Lower lobe of right lung (tissue), 2 donors: ENCODE measurements at regions not wholly inside any gene's neighbourhood (a gene's known extent, or its start where the extent isn't known, plus 50 kb on each side); places are given as distances from the start of the nearest gene placed in this dataset.
A peak's percentile ranks its signal among the peaks of the same experiment; 100 is the strongest.

Experiments used
- ATAC-seq, 2 donors: fragments of 200-7000 bp; cut with Tn5 transposase; one replicate each; pipeline ENCODE4 v1.9.1; 2020 to 2022; ENCODE audit warnings: mild to moderate bottlenecking in 2 of 2, moderate library complexity in 2 of 2
- DNase-seq: peaks from one replicate; pipeline ENCODE4 v3.0.0-alpha.2; 2020
- H3K27ac ChIP-seq: fragments of 200-600 bp; one replicate; pipeline ENCODE4 v1.8.0; 2022
- H3K27me3 ChIP-seq: fragments of 200-600 bp; one replicate; pipeline ENCODE4 v1.8.0; 2022; ENCODE audit warnings: low read depth
- H3K36me3 ChIP-seq: fragments of 200-600 bp; one replicate; pipeline ENCODE4 v1.8.0; 2022; ENCODE audit warnings: mild to moderate bottlenecking
- H3K4me1 ChIP-seq: fragments of 200-600 bp; one replicate; pipeline ENCODE4 v1.8.0; 2022
- H3K4me3 ChIP-seq: fragments of 200-600 bp; one replicate; pipeline ENCODE4 v1.8.0; 2022; ENCODE audit warnings: mild to moderate bottlenecking
- H3K9me3 ChIP-seq: fragments of 200-600 bp; one replicate; pipeline ENCODE4 v1.8.0; 2022
- CTCF ChIP-seq: fragments of 200-600 bp; IDR thresholded peaks from one replicate; pipeline ENCODE4 v1.8.0; 2022; ENCODE audit warnings: antibody characterized with exemption, mild to moderate bottlenecking
- intact Hi-C: fragments of 100-400 bp; cut with DNase I; formaldehyde crosslinking; loops from one replicate; pipeline ENCODE4 v1.11.0; 2022
- donor health status: DM: no; HTN: yes; CAD: no; lungs with severe emphysema.

- H3K4me3 ChIP-seq: peak overlapping the region; percentile 8
- DNase-seq (peak; percentile 83), ATAC-seq (peak; percentile 85 to 89)
- TF ChIP-seq CTCF: no peak
- H3K27ac ChIP-seq: peak overlapping the region; percentile 71
- no peaks in the 10 kb centered on the region for H3K36me3 ChIP-seq
- no peaks in the 10 kb centered on the region for H3K9me3 ChIP-seq
- intact Hi-C loops: no loop called here
- H3K27me3 ChIP-seq: no peaks in the 10 kb centered on the region
- H3K4me1 ChIP-seq: peaks cover 23% of the 10 kb centered on the region
Measured at GRCh38 chr1:25022361-25023189, 92.5 kb upstream of the RUNX3 start.

GRCh38 chr1:25021591-25022215 is 91.6 kb upstream of the RUNX3 start:
- intact Hi-C loops: no loop called here
- no peak for TF ChIP-seq CTCF

GRCh38 chr1:25020851-25021590 is 90.9 kb upstream of the RUNX3 start:
- no peaks in the 10 kb centered on the region for H3K36me3 ChIP-seq
- H3K4me1 ChIP-seq: peaks cover 23% of the 10 kb centered on the region
- DNase-seq: no peak
- TF ChIP-seq CTCF: no peak
- H3K4me3 ChIP-seq: no peak overlapping the region
- H3K9me3 ChIP-seq: no peaks in the 10 kb centered on the region
- no peak overlapping the region for H3K27ac ChIP-seq
- H3K27me3 ChIP-seq: no peaks in the 10 kb centered on the region
- no peak for ATAC-seq
- intact Hi-C loops: no loop called here

More at GRCh38 chr1:25021591-25022215, 91.6 kb upstream of the RUNX3 start:
- Histone ChIP-seq H3K27ac (peak overlapping the region; percentile 71), H3K27me3 (no peaks in the 10 kb centered on the region), H3K9me3 (no peaks in the 10 kb centered on the region), H3K36me3 (no peaks in the 10 kb centered on the region), H3K4me3 (no peak overlapping the region), H3K4me1 (peaks cover 23% of the 10 kb centered on the region)
- DNase-seq (no peak), ATAC-seq (no peak)

- ATAC-seq (no peak), DNase-seq (no peak)
- H3K9me3 ChIP-seq: no peaks in the 10 kb centered on the region
- H3K27me3 ChIP-seq: no peaks in the 10 kb centered on the region
- TF ChIP-seq CTCF: no peak
- no peak overlapping the region for H3K27ac ChIP-seq
- no peaks in the 10 kb centered on the region for H3K36me3 ChIP-seq
- peaks cover 23% of the 10 kb centered on the region for H3K4me1 ChIP-seq
- no peak overlapping the region for H3K4me3 ChIP-seq
- intact Hi-C loops: no loop called here
Measured at GRCh38 chr1:25020173-25020845, 90.2 kb upstream of the RUNX3 start.
